Naive thymus-derived CD8-positive, alpha-beta T cell (primary cell): ENCODE measurements at regions not wholly inside any gene's neighbourhood (a gene's known extent, or its start where the extent isn't known, plus 50 kb on each side); places are given as distances from the start of the nearest gene placed in this dataset.

Experiments used
- ATAC-seq, 2 donors: fragments of 150-1000 bp; cut with Tn5 transposase in 1 of 2; sonication (Bioruptor Pico), chemical (Tn5 transposase) in 1 of 2; 1 replicate in 1 of 2; 2 replicates in 1 of 2; pipeline ENCODE4 v1.10.0; 2021; ENCODE audit warnings: mild to moderate bottlenecking in 2 of 2, moderate library complexity in 2 of 2
- POLR2A ChIA-PET: fragments of 350-600 bp; sonication (Branson Sonifier 250); formaldehyde crosslinking; loops from one replicate; lab custom pipeline; 2021; ENCODE audit warnings: antibody characterized with exemption; lab: Charles Lee
- DNase-seq, 10 donors: peaks; one replicate each; pipeline versions ENCODE4 v3.0.0 to v3.0.0-alpha.2; 2020 to 2022
- H3K27ac Mint-ChIP-seq, 10 donors: one replicate each; pipeline ENCODE4 v1.8.0; 2020 to 2022; ENCODE audit warnings: mild to moderate bottlenecking in 10 of 10, mixed read lengths in 10 of 10, moderate library complexity in 4 of 10, inconsistent platforms in 1 of 10
- H3K27me3 Mint-ChIP-seq, 5 donors: one replicate each; pipeline ENCODE4 v1.8.0; 2021 to 2022; ENCODE audit warnings: mixed read lengths in 5 of 5
- H3K36me3 Mint-ChIP-seq, 3 donors: one replicate each; pipeline ENCODE4 v1.8.0; 2020 to 2022; ENCODE audit warnings: mixed read lengths in 3 of 3, mild to moderate bottlenecking in 2 of 3, inconsistent platforms in 1 of 3
- H3K4me1 Mint-ChIP-seq, 4 donors: one replicate each; pipeline ENCODE4 v1.8.0; 2021 to 2022; ENCODE audit warnings: mixed read lengths in 4 of 4
- H3K4me3 Mint-ChIP-seq, 10 donors: one replicate each; pipeline ENCODE4 v1.8.0; 2020 to 2022; ENCODE audit warnings: mild to moderate bottlenecking in 10 of 10, mixed read lengths in 10 of 10, moderate library complexity in 6 of 10, inconsistent platforms in 1 of 10
- H3K9me3 Mint-ChIP-seq, 9 donors: one replicate each; pipeline ENCODE4 v1.8.0; 2020 to 2022; ENCODE audit warnings: mixed read lengths in 9 of 9, mild to moderate bottlenecking in 3 of 9, inconsistent platforms in 1 of 9, moderate library complexity in 1 of 9

DNA sequence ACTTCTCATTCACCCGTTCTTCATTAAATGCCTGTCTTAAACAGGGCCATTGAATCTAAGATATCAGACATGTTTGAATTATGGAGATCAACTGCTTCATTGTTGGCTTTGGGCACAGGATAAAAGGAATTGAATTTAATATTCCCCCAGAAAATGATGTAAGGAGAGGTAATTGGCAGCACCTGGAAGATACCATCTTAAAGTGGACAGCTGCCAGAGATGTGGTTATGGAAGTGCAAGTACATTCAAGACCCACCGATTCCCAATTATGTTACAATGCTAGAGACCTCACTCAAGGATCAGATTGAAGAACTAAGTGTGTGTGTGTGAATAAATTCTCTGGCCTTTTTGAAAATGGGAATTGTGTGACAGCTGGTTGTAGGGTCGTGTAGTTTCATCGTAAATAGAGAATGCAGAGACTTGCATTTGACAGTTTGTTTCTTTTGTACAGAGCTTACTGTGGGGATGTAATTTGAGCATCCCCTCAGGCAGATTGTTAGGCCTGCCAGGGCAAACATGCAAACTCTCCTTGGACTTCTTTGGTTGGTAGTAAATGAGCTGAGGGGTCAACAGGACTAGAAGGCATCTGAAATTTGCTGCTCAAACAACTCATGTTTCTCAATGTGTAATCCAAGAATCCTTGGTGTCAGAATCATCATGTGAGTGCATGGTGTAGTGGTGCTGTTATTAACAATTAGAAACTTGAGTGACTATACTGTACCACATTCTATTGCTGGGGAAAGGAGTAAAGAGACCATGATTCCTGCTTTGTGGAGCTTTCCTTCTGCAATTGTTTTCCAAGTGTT is 359.2 kb upstream of the THRB start:
- ATAC-seq (no peak), DNase-seq (no peak)
- Mint-ChIP-seq H3K36me3 (no peaks in the 10 kb centered on the region), H3K27ac (no peak overlapping the region), H3K4me3 (no peak overlapping the region), H3K9me3 (peaks cover 0 to 13% (median 2%) of the 10 kb centered on the region in 9 donors), H3K27me3 (no peaks in the 10 kb centered on the region), H3K4me1 (no peaks in the 10 kb centered on the region)
- POLR2A ChIA-PET, result no interaction called here

DNA sequence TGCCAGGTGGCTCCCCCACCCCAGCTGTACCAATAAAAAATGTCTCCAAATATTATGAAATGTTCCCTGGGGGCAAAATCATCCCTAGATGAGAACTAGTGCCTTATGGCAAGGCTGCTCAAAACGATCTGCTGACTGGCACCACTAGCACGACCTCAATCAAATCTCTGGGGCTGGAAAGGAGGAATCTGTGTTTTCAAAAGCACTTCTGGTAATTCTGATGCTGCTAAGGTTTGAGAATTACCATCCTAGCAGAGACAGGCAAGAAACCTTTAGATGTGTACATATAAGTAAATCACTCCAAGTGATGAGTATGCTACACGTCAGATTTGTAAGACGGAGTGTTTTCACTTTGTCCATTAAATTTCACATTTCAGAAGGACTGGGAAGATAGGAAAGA is 360.1 kb upstream of the THRB start:
- Mint-ChIP-seq H3K9me3 (peaks cover 0 to 13% (median 2%) of the 10 kb centered on the region in 9 donors), H3K36me3 (no peaks in the 10 kb centered on the region), H3K27me3 (no peaks in the 10 kb centered on the region), H3K27ac (no peak overlapping the region), H3K4me3 (no peak overlapping the region), H3K4me1 (no peaks in the 10 kb centered on the region)
- ATAC-seq (no peak), DNase-seq (no peak)
- POLR2A ChIA-PET, result no interaction called here

DNA sequence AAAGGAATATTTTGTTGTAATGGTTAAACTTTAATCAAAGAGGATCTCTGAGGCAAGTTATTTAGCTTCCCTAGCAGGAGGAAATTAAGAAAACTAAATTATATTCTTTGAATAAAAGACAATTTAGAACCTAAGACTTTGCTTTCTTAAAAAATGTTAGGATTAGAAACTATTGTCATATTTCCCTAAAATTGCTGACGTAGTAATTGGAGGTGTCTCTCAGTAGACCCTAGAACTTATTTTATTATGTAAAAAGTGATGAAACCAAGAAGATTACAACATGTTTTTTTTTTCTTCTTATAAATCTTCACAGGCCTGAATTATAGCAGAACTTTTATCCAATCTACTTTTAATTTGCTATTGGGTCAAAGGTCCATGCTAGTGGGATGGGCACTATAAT is 363.3 kb upstream of the THRB start:
- H3K9me3 Mint-ChIP-seq, result peaks cover 0 to 8% (median 0%) of the 10 kb centered on the region in 9 donors

DNA sequence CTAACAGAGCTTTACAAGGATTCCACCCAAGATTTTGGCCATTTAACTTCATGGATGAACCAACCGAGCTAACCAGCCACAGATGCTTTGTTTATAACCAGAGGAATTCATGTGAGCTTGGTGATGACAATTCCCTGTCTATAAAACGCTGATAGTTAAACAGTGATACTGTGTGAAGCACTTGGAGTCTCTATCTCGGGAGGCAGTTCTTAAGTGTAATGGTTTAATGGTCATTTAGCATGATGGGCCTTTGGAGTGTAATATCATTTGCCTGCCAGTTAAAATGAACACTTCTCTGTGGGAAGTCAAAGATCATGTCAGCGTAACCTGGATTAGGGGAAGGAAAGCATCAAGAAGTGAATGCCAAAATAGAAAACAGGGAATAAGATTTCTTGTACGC is 368.6 kb upstream of the THRB start:
- H3K9me3 Mint-ChIP-seq, result peaks cover 0 to 13% (median 2%) of the 10 kb centered on the region in 9 donors

More for the DNA sequence above, 363.3 kb upstream of the THRB start:
- H3K4me1 Mint-ChIP-seq, result no peaks in the 10 kb centered on the region
- DNase-seq, result no peak
- no peaks in the 10 kb centered on the region for H3K27me3 Mint-ChIP-seq
- no peak overlapping the region for H3K27ac Mint-ChIP-seq
- POLR2A ChIA-PET, result no interaction called here
- H3K36me3 Mint-ChIP-seq, result no peaks in the 10 kb centered on the region
- H3K4me3 Mint-ChIP-seq, result no peak overlapping the region
- ATAC-seq, result no peak

DNA sequence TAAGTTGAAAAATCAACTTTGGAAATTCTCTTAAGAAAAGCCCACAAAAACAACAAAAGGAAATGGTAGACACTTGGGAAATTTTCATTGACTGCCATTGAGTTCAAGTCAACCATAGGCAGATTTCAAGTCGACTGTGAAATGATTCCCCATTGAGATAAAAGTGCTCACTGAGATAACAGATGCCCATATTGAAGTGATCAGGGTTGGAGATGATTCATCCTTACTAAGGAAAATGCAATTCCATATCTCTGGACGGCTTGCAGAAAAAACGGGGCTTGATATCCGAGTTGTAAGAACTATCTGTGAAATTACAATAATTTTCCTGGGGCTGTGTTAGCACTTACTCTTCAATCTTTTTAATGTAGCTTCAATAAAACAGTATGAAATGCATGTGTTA is 373.1 kb upstream of the THRB start:
- Mint-ChIP-seq H3K27me3 (peaks cover 0 to 4% (median 0%) of the 10 kb centered on the region in 5 donors), H3K36me3 (no peaks in the 10 kb centered on the region), H3K9me3 (peaks cover 0 to 23% (median 4%) of the 10 kb centered on the region in 9 donors), H3K4me3 (no peak overlapping the region), H3K4me1 (no peaks in the 10 kb centered on the region), H3K27ac (no peak overlapping the region)
- no peak for ATAC-seq
- no peak for DNase-seq
- POLR2A ChIA-PET, result no interaction called here

More for the DNA sequence above, 368.6 kb upstream of the THRB start:
- no peaks in the 10 kb centered on the region for H3K4me1 Mint-ChIP-seq
- ATAC-seq (no peak), DNase-seq (no peak)
- POLR2A ChIA-PET, result no interaction called here
- peaks cover 0 to 4% (median 0%) of the 10 kb centered on the region in 5 donors for H3K27me3 Mint-ChIP-seq
- H3K4me3 Mint-ChIP-seq, result no peak overlapping the region
- no peak overlapping the region for H3K27ac Mint-ChIP-seq
- no peaks in the 10 kb centered on the region for H3K36me3 Mint-ChIP-seq

DNA sequence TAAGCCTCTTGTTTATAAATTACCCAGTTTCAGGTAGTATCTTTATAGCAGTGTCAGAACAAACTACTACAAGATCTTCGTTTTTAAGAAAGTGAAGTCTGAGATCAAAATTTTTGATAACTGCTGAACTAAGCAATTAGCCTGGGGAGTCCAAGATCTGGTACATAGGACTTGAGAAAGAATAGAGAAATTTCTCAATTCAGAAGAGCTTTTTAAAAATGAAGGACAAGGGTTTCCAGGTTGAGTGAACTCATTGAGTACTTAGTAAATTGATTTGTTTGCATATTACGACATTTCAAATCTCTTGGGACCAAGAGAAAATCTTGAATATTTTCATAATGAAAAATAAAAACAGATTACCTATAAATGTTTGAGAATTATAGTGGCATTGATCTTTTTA is 386.6 kb upstream of the THRB start:
- Mint-ChIP-seq H3K27me3 (no peaks in the 10 kb centered on the region), H3K27ac (no peak overlapping the region), H3K36me3 (no peaks in the 10 kb centered on the region), H3K4me3 (no peak overlapping the region), H3K4me1 (no peaks in the 10 kb centered on the region), H3K9me3 (peaks cover 0 to 7% (median 3%) of the 10 kb centered on the region in 9 donors)
- POLR2A ChIA-PET, result no interaction called here
- DNase-seq, result no peak
- ATAC-seq, result no peak

DNA sequence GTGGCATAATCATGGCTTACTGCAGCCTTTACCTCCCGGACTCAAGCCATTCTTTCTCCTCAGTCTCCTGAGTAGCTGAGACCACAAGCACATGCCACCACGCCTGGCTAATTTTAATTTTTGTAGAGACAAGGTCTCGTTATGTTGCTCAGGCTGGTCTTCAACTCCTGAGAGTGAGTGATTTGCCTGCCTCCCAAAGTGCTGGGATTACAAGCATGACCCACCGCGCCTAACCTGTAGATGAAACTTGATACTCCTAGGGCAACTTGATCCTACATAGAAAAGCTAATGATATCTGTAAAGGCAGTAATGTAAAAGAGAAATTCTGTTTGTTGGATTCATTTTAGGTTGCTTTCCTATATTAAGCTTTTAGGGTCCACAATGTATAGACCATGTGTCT is 391.9 kb upstream of the THRB start:
- H3K4me3 Mint-ChIP-seq, result no peak overlapping the region
- H3K27me3 Mint-ChIP-seq, result no peaks in the 10 kb centered on the region
- no peak for DNase-seq
- POLR2A ChIA-PET, result no interaction called here
- H3K9me3 Mint-ChIP-seq, result peaks cover 0 to 9% (median 0%) of the 10 kb centered on the region in 9 donors
- H3K27ac Mint-ChIP-seq, result no peak overlapping the region
- H3K36me3 Mint-ChIP-seq, result no peaks in the 10 kb centered on the region
- ATAC-seq, result no peak
- H3K4me1 Mint-ChIP-seq, result no peaks in the 10 kb centered on the region

DNA sequence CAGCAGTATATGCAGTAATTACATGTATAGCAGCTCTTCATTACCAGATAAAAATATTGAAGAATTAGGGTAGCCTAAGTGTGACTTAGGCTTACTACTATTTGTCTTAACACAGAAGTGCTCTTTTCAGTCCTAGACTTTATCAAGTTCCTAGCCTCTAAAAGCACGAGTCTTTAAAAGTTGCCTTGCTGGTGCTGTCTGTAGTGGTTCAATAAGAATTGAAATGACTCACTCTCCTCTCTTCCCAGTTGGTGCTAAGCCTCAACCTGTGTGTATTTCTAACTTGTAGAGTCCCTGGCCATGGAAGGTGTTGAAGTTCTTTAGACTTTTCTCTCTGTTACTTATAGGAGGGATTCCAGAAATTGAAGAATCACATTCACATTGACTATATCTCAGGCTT is 395.4 kb upstream of the THRB start:
- Mint-ChIP-seq H3K4me1 (no peaks in the 10 kb centered on the region), H3K9me3 (peaks cover 0 to 10% (median 0%) of the 10 kb centered on the region in 9 donors), H3K36me3 (no peaks in the 10 kb centered on the region), H3K27ac (no peak overlapping the region), H3K27me3 (no peaks in the 10 kb centered on the region), H3K4me3 (no peak overlapping the region)
- POLR2A ChIA-PET, result no interaction called here
- DNase-seq (no peak), ATAC-seq (no peak)

DNA sequence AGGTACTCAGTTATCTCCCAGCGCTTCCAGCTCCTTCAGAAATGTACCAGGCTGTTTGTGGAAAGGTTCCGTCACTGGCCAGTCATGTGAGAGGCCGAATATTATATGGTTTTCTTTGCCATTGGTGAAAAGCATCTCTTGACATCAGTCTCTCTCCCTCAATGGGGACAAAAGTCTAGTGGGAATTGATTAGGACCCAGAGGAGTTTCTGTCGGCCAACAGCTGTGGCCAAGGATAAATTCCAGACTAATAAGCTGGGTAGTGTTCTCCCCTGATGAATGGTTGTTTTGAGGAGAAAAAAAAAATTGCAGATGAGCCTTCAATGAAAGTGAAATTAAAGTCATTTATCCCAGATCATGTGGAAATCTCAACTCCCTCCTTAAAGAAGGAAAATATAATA is 404.7 kb upstream of the THRB start:
- Mint-ChIP-seq H3K9me3 (peaks cover 0 to 11% (median 3%) of the 10 kb centered on the region in 9 donors), H3K27me3 (no peaks in the 10 kb centered on the region), H3K27ac (no peak overlapping the region), H3K36me3 (no peaks in the 10 kb centered on the region), H3K4me3 (no peak overlapping the region), H3K4me1 (no peaks in the 10 kb centered on the region)
- DNase-seq, result no peak
- POLR2A ChIA-PET, result no interaction called here
- no peak for ATAC-seq

DNA sequence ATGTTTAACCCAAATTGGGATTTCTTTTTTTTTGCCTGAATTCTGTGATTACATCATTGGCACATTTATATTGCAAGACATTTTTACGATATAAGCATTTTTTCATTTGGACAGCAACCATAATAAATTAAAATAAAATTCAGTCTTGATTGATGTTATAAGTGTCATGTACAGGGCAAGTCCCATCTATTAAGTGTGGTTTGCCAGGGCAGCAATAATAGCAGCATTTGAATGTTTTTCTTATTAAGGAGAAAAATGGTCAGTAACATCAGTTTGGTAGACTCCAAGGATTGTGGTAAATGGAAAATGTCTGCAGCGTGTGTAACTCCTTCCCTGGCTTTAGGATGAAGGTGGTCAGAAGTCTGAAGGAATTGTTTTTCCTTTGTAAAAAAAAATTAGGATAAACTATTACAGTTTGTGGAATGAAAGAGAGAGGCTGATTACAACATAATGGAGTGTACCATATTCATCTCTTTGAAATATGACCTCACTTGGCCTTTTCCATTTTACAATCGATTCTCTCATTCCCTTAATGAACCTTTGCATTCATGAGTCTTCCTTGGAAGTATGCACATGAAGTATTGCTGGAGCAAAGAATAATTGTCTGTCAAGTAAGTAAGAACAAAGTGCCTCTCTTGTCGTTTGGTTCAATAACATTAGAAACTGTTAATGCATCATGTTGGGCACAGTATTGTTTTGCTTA is 405.4 kb upstream of the THRB start:
- no peak overlapping the region for H3K27ac Mint-ChIP-seq
- H3K27me3 Mint-ChIP-seq, result no peaks in the 10 kb centered on the region
- no peak for DNase-seq
- no peak for ATAC-seq
- no peaks in the 10 kb centered on the region for H3K4me1 Mint-ChIP-seq
- H3K4me3 Mint-ChIP-seq, result no peak overlapping the region
- H3K9me3 Mint-ChIP-seq, result peaks cover 0 to 18% (median 2%) of the 10 kb centered on the region in 9 donors
- no peaks in the 10 kb centered on the region for H3K36me3 Mint-ChIP-seq
- POLR2A ChIA-PET, result no interaction called here

DNA sequence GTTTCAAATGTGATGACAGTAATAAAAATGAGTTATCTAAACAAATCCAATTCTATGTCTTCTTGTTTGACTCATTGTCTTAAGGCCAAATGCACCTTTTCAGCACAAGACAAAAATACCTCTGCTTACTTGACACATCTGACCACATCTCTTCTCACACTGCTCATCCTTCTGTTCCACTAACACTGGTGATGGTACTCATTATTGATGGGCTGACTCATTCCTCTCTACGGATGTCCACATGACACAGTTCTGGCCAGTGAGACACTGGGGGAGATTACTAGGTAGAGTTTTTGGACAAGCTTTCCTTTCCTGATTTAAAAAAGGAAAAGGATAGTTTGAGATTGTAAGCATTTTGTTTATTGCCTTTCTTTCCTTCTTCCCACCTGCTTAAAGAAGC is 410.6 kb upstream of the THRB start:
- DNase-seq (no peak), ATAC-seq (no peak)
- POLR2A ChIA-PET, result no interaction called here
- H3K4me1 Mint-ChIP-seq, result no peaks in the 10 kb centered on the region
- no peak overlapping the region for H3K4me3 Mint-ChIP-seq
- H3K36me3 Mint-ChIP-seq, result no peaks in the 10 kb centered on the region
- H3K27ac Mint-ChIP-seq, result no peak overlapping the region
- no peaks in the 10 kb centered on the region for H3K27me3 Mint-ChIP-seq
- H3K9me3 Mint-ChIP-seq, result peaks cover 0 to 23% (median 2%) of the 10 kb centered on the region in 9 donors

DNA sequence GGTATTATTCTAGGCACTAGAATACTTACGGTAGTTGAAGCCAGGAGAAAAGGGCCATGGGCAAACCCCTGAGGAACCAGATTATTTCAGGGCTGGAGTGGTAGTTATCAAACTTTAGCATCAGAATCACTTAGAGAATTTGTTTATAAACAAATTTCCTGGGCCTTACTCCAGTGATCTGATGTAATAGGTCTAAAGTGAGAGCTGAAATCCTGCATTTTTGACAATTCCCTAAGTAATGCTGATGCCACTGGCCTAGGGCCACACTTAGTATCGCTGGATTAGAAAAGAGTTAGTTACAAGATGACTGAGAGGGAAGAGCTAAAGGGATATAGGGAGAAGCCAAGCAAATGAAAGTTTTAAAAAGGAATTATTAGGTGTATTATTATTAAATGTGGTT is 412.5 kb upstream of the THRB start:
- no peak overlapping the region for H3K4me3 Mint-ChIP-seq
- POLR2A ChIA-PET, result no interaction called here
- no peaks in the 10 kb centered on the region for H3K27me3 Mint-ChIP-seq
- no peaks in the 10 kb centered on the region for H3K36me3 Mint-ChIP-seq
- ATAC-seq (no peak), DNase-seq (no peak)
- H3K27ac Mint-ChIP-seq, result no peak overlapping the region
- no peaks in the 10 kb centered on the region for H3K4me1 Mint-ChIP-seq
- H3K9me3 Mint-ChIP-seq, result peaks cover 0 to 23% (median 4%) of the 10 kb centered on the region in 9 donors

DNA sequence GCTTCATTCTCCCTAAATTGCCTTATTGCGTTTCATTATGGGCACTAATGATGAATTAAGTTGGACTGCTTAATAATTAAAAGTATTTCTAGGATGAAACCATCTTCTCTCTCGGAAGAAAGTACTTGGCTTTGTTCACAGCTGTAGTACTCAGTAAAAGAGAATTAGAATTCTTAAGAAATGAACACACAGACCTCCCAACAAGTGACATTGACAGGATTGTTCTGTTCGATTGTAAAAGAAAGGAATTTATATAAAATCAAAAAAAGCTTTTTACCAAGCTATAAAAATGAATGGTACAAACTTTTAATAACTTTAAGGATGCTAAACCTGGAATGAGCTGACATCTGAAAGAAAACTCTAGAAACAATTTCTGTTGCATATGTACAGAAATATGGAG is 416.4 kb upstream of the THRB start:
- Mint-ChIP-seq H3K4me3 (no peak overlapping the region), H3K9me3 (peaks cover 0 to 5% (median 2%) of the 10 kb centered on the region in 9 donors), H3K4me1 (no peaks in the 10 kb centered on the region), H3K27ac (no peak overlapping the region), H3K27me3 (peaks cover 0 to 3% (median 0%) of the 10 kb centered on the region in 5 donors), H3K36me3 (no peaks in the 10 kb centered on the region)
- POLR2A ChIA-PET, result no interaction called here
- no peak for ATAC-seq
- no peak for DNase-seq
